Esophagus mucosa (tissue), 1 donor: ENCODE measurements at regions not wholly inside any gene's neighbourhood (a gene's known extent, or its start where the extent isn't known, plus 50 kb on each side); places are given as distances from the start of the nearest gene placed in this dataset.
"Not testable (repeated sequence)": the region's sequence is repeated elsewhere in the genome, so short reads cannot be mapped to it uniquely, and the experiment has no call there.

Source experiments
- ATAC-seq: fragments of 200-7000 bp; cut with Tn5 transposase; one replicate; pipeline ENCODE4 v1.9.1; 2020
- donor health status: DM: yes; HTN: yes; CAD: no.

- ATAC-seq, result not testable (repeated sequence)
Observed at GRCh38 chr7:149600669-149601330, 103.2 kb upstream of the ZNF746 start.

DNA sequence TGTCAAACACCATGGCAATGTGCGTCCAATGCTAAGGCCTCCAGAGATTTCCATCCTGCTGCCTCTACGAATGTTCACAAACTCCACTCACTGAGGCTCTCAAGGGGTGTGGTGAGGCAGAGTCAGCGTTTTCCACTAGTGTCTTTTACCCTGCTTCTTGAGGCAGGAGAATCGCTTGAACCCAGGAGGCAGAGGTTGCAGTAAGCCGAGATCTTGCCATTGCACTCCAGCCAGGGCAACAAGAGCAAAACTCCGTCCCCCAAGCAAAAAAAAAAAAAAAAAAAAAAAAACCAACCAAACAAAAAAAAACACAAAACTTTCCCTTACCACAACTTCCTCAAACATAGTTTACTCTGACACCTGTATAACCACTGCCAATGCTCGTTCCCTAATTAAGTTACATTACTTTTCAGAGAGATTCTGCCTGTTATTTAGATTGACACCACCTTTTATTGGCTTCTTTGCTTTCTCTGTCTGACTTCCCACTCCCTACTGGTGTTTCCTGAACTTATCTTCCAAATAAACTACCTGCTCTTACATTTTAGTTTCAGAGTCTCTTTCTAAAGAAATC, 102.1 kb upstream of the ZNF746 start:
- no peak for ATAC-seq

GRCh38 chr7:149598721-149599308, 101.2 kb upstream of the ZNF746 start:
- peak; percentile 91 for ATAC-seq

DNA sequence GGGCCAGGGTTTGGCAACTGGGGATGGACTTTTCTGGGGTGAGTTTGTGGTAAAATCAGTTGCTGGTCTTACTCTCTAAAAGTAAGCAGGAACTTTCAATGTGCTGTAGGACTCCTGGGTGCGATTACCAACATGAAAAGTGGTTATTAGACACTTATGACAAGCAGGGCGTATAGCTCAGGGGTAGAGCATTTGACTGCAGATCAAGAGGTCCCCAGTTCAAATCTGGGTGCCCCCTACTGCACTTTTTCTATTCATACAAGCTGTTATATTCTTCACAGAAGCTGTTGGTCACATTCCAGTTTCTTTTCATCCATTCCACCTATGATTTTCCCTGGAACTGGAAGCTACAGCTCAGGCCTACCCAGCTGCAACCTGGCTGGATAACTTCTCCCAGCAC, 100.2 kb upstream of the ZNF746 start:
- ATAC-seq, result not testable (repeated sequence)

DNA sequence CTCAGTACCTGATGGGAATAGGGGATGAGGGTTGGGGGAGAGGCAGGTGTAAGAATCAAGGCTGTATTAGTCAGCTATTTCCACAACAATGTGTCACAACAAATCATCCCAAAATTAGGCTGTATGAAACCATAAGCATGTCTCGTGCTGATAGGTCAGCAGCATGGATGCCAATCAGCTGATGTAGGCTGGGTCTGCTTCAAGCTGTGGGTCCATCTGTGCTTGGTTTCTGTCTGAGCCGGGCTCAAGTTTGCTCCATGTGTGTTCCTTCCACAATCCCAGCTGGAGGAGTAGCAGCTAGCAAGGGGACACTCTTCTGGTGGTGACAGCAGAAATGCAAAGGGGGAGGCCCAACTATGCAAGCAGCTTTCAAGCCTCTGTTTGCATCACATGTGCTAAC, 97.9 kb upstream of the ZNF746 start:
- ATAC-seq, result no peak

DNA sequence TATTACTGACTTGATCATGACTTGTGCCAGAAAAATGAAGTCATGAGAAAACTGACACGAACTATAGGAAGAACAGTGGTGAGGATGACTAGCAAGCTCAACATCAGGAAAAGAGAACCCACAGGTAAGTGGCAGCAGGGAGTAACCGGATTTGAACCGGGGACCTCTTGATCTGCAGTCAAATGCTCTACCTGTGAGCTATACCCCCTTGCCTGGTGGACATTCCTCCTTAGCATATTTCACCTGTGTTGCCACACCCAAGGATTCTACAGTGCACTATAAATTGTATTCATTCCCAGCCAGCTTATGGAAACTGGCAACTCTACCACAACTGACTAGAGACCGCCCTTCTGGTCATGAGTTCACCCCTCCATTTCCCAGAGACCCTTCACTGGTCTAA, 97.5 kb upstream of the ZNF746 start:
- ATAC-seq, result no peak

DNA sequence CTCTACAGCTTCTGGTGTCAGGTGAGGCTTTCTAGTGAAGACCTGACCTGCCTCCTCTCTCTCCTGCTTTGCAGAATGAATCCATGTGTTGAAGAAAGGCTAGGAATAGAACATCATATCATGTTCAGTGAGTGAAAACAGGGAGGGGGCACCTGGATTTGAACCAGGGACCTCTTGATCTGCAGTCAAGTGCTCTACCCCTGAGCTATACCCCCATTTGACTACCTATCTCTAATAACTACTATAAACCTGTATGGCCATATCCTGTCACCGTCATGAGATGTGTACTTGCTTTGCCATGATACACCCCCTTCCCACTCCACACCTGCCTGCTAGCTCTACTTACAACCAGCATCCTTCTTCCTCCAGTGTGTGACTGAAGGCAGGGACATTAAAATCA, 91.3 kb upstream of the ZNF746 start:
- ATAC-seq, result no peak

GRCh38 chr7:149586646-149587645, 89.3 kb upstream of the ZNF746 start:
- ATAC-seq, result peak; percentile 46

GRCh38 chr7:149584530-149584929, 86.9 kb upstream of the ZNF746 start:
- no peak for ATAC-seq

DNA sequence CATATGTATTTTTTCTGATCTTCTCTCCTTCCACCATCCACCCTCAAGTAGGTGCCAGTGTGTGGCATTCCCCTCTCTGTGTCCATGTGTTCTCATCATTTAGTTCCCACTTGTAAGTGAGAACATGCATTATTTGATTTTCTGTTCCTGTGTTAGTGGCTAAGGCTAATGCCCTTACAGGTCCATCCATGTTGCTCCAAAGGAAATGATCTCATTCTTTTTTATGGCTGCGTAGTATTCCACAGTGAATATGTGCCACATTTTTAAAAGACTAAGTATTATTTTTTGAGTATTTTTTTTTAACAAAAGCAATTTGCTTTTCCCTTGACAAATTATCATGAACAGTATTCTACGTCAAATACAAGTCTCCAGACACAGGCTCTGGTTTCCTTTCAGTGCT, 86.4 kb upstream of the ZNF746 start:
- no peak for ATAC-seq

GRCh38 chr7:149580328-149580727, 82.7 kb upstream of the ZNF746 start:
- no peak for ATAC-seq

DNA sequence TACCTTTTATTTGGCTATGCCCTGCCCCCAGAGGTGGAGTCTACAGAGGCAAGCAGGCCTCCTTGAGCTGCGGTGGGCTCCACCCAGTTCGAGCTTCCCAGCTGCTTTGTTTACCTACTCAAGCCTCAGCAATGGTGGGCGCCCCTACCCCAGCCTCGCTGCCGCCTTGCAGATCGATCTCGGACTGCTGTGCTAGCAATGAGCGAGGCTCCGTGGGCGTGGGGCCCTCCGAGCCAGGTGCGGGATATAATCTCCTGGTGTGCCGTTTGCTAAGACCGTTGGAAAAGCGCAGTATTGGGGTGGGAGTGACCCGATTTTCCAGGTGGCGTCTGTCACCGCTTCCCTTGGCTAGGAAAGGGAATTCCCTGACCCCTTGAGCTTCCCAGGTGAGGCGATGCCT, 81.8 kb upstream of the ZNF746 start:
- ATAC-seq, result not testable (repeated sequence)

GRCh38 chr7:149574428-149574827, 76.8 kb upstream of the ZNF746 start:
- not testable (repeated sequence) for ATAC-seq

DNA sequence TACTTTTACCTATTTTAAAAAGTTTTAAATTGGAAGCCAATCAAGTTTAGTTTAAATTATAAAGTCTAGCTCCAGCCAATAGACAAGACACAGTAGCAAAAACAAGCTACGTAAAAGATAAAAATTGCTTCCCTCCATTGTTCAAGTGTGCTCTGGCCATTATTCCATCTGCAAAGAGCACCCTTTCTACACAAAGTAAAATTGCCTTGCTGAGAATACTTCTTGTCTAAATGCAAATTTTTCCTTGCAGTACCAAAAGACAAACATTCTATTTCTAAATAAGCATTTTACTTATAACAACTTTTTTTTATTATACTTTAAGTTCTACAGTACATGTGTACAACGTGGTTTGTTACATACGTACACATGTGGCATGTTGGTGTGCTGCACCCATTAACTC, 75.9 kb upstream of the ZNF746 start:
- ATAC-seq, result no peak

DNA sequence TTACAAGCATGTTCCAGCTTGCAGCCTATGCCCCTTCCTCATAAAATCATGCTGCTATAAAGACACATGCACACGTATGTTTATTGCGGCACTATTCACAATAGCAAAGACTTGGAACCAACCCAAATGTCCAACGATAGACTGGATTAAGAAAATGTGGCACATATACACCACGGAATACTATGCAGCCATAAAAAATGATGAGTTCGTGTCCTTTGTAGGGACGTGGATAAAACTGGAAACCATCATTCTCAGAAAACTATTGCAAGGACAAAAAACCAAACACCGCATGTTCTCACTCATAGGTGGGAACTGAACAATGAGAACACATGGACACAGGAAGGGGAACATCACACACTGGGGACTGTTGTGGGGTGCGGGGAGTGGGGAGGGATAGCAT, 75.3 kb upstream of the ZNF746 start:
- not testable (repeated sequence) for ATAC-seq

DNA sequence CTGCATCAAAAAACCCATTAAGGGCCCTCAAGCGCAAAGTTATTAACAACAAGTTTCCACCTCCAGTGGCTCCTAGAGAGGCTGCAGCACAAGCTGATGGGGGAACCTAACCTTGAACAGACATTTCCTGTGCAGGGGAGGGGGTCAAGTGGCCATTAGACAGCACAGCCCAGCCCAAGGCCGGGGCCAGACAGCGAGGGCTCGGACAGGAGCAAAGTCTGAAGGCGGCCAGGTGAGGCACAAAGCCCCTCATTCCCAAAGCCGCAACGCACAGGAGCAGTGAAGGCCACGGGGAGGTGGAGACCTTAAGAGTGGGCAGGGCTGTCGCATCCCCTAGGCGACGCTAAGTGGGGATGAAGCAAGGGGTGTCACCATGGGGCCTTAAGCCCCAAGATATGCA, 73.2 kb upstream of the ZNF746 start:
- ATAC-seq, result no peak

- ATAC-seq, result no peak
Observed at GRCh38 chr7:149569726-149570422, 72.3 kb upstream of the ZNF746 start.

- ATAC-seq, result no peak
Observed at GRCh38 chr7:149569025-149569725, 71.6 kb upstream of the ZNF746 start.

- no peak for ATAC-seq
Observed at GRCh38 chr7:149568218-149568617, 70.6 kb upstream of the ZNF746 start.

DNA sequence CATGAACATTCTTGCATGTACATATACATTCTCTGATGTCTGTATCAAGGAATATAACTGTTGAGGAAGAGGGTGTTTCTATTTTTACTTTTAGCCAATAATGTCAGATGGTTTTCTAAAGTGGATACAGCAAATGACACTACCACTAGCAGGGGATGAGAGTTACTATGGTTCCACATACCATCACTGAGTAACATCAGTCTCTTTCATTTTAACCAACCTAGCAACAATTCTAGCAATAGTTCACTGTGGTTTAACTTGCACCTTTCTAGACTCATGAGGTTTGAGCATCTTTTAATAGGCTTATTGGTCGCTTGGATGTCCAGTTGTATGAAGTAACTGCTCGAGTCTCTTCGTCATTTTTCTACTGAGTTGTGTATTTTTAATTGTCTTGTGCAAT, 68.5 kb upstream of the ZNF746 start:
- no peak for ATAC-seq

DNA sequence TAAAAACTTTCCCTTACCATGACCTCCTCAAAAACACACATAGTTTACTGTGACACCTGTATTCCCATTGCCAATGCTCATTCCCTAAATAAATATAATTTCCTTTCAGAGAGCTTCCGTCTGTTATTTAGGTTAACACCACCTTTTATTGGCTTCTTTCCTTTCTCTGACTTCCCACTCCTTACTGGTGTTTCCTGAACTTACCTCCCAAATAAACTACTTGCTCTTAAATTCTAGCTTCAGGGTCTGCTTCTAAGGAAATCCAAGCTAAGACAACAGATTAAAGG, 67.4 kb upstream of the ZNF746 start:
- ATAC-seq, result no peak
